ENCODE measurements at regions not wholly inside any gene's neighbourhood (a gene's known extent, or its start where the extent isn't known, plus 50 kb on each side); places are given as distances from the start of the nearest gene placed in this dataset.

DNA sequence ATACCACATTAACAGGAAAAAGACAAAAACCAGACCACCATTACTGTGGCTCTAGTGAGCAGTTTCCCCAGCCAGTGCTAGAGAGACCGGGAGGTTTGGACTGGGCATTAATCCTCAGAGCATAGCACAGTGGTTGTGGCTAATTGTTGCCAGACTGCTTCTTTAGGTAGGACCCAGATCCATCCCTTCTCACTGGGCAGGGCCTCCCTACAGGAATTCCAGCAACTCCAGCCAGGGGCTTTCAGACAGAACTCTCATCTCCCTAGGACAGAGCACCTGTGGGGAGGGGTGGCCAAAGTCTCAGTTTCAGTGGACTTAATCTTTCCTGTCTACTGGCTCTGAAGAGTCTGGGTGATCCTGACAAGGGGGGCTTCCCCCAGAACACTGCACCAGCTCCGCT lies 759.6 kb downstream of the SQOR start:
- DNase-seq (ENCODE audit: low spot score) = no peak
- Histone ChIP-seq H3K4me1 (ENCODE audit: control insufficient read depth in 4 of 4, insufficient read depth in 4 of 4, low read length in 3 of 4) (no peaks in the 10 kb centered on the region), H3K27ac (ENCODE audit: low read depth in 1 of 2, low read length in 2 of 2) (no peak overlapping the region), H3K9me3 (ENCODE audit: control insufficient read depth in 4 of 4, low read length in 3 of 4) (peaks cover 0 to 7% (median 2%) of the 10 kb centered on the region in 4 donors), H3K9ac (ENCODE audit: low read depth in 1 of 2, low read length in 2 of 2) (no peak overlapping the region), H3K4me3 (ENCODE audit: low read depth in 1 of 3, low read length in 3 of 3) (no peak overlapping the region), H3K36me3 (ENCODE audit: control insufficient read depth in 4 of 4, insufficient read depth in 3 of 4, low read depth in 1 of 4, low read length in 3 of 4) (no peaks in the 10 kb centered on the region), H3K27me3 (ENCODE audit: control insufficient read depth in 4 of 4, insufficient read depth in 4 of 4, low read length in 3 of 4) (no peaks in the 10 kb centered on the region)
- TF ChIP-seq RXRA (IDR thresholded peaks at IDR 0.05) = no peak
- TF ChIP-seq TAF1 (conservative IDR thresholded peaks at IDR 0.05) = no peak
- TF ChIP-seq RAD21 (IDR thresholded peaks at IDR 0.05) = no peak
- TF ChIP-seq REST (IDR thresholded peaks at IDR 0.05) = no peak
- WGBS = 82% methylated on average over 2 of the region's 2 CpGs

DNA sequence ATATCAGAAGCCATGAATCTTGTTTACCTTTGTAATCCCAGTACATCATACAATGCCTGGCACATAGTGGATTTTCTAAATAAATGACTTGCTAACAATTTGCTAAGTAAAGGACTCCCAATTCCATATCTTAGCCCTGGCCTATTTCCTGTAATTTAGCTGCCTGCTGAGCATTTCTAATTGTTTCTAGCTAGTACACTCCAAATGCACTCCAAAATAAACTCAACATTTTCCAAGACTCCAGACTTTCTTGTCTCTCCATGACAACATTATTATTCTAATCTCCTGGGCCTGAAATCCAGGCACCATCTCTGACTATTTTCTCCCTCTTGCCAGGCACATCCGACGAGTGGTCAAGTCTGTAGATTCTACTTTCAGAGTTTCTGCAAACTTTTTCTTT lies 773.5 kb downstream of the SQOR start:
- no peaks in the 10 kb centered on the region for H3K36me3 ChIP-seq (ENCODE audit: control insufficient read depth in 4 of 4, insufficient read depth in 3 of 4, low read depth in 1 of 4, low read length in 3 of 4)
- TF ChIP-seq HNF4A (conservative IDR thresholded peaks at IDR 0.05) = no peak
- TF ChIP-seq RAD21 (IDR thresholded peaks at IDR 0.05) = no peak
- TF ChIP-seq, protein P1, sequence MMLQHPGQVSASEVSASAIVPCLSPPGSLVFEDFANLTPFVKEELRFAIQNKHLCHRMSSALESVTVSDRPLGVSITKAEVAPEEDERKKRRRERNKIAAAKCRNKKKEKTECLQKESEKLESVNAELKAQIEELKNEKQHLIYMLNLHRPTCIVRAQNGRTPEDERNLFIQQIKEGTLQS (IDR thresholded peaks at IDR 0.05) = no peak
- TF ChIP-seq ZBTB33 (IDR thresholded peaks at IDR 0.05) = no peak
- no peak for TF ChIP-seq FOXA2 (IDR thresholded peaks at IDR 0.05)
- TF ChIP-seq RXRA (IDR thresholded peaks at IDR 0.05) = no peak
- TF ChIP-seq MAX (IDR thresholded peaks at IDR 0.05) = no peak
- TF ChIP-seq TAF1 (conservative IDR thresholded peaks at IDR 0.05) = no peak
- no peak for TF ChIP-seq HNF4G (IDR thresholded peaks at IDR 0.05)
- TF ChIP-seq CTCF (IDR thresholded peaks at IDR 0.05; ENCODE audit: low read depth, low read length, missing input control) = no peak
- no peak for TF ChIP-seq JUND (IDR thresholded peaks at IDR 0.05)
- TF ChIP-seq EGR1 (IDR thresholded peaks at IDR 0.05; ENCODE audit: low read depth in 2 of 2) = no peak
- no peak for TF ChIP-seq YY1 (IDR thresholded peaks at IDR 0.05)
- no peak for TF ChIP-seq NR2F2 (IDR thresholded peaks at IDR 0.05)
- no peak for TF ChIP-seq SP1 (IDR thresholded peaks at IDR 0.05)
- TF ChIP-seq FOXA1 (IDR thresholded peaks at IDR 0.05) = no peak
- no peak overlapping the region for H3K9ac ChIP-seq (ENCODE audit: low read depth in 1 of 2, low read length in 2 of 2)
- no peaks in the 10 kb centered on the region for H3K27me3 ChIP-seq (ENCODE audit: control insufficient read depth in 4 of 4, insufficient read depth in 4 of 4, low read length in 3 of 4)
- WGBS = 55% methylated on average over 2 of the region's 2 CpGs
- no peaks in the 10 kb centered on the region for H3K4me1 ChIP-seq (ENCODE audit: control insufficient read depth in 4 of 4, insufficient read depth in 4 of 4, low read length in 3 of 4)
- H3K27ac ChIP-seq (ENCODE audit: low read depth in 1 of 2, low read length in 2 of 2) = no peak overlapping the region
- H3K4me3 ChIP-seq (ENCODE audit: low read depth in 1 of 3, low read length in 3 of 3) = no peak overlapping the region
- DNase-seq (ENCODE audit: low spot score) = no peak
- H3K9me3 ChIP-seq (ENCODE audit: control insufficient read depth in 4 of 4, low read length in 3 of 4) = no peaks in the 10 kb centered on the region
